SW480 (cell line): ENCODE measurements at regions not wholly inside any gene's neighbourhood (a gene's known extent, or its start where the extent isn't known, plus 50 kb on each side); places are given as distances from the start of the nearest gene placed in this dataset.
"Not testable (repeated sequence)": the region's sequence is repeated elsewhere in the genome, so short reads cannot be mapped to it uniquely, and the experiment has no call there.

ENCODE experiments used
- DNase-seq: peaks from one replicate; pipeline ENCODE4 v3.0.0-alpha.2; 2016; ENCODE audit warnings: low spot score

DNA sequence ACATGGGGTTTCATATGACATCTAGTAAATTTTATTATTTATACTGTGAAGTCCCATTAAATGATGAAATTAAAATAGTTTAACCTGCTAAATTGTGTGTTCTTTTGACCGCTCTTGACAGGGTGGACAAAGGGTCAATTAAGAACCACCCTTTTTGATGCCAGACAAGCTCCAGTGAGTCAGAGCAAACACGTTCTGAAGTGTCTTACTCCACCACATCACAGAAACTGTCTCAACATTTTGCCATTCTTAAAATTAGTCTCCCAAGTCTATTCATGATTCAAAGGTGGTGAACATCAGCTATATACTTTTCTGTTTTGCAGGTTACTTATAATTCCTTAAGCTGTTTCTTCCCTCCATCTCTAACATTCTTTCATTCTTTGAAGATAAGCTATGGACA is 142.1 kb downstream of the SPATA31A6 start:
- DNase-seq, result not testable (repeated sequence)

- DNase-seq, result not testable (repeated sequence)
These were observed 143.0 kb downstream of the SPATA31A6 start for GRCh38 chr9:42326482-42326881.

GRCh38 chr9:42335342-42335741 is 151.9 kb downstream of the SPATA31A6 start:
- not testable (repeated sequence) for DNase-seq

GRCh38 chr9:42335984-42336657 is 152.7 kb downstream of the SPATA31A6 start:
- not testable (repeated sequence) for DNase-seq

- DNase-seq, result not testable (repeated sequence)
These were observed 154.8 kb downstream of the SPATA31A6 start for GRCh38 chr9:42338275-42338674.

DNA sequence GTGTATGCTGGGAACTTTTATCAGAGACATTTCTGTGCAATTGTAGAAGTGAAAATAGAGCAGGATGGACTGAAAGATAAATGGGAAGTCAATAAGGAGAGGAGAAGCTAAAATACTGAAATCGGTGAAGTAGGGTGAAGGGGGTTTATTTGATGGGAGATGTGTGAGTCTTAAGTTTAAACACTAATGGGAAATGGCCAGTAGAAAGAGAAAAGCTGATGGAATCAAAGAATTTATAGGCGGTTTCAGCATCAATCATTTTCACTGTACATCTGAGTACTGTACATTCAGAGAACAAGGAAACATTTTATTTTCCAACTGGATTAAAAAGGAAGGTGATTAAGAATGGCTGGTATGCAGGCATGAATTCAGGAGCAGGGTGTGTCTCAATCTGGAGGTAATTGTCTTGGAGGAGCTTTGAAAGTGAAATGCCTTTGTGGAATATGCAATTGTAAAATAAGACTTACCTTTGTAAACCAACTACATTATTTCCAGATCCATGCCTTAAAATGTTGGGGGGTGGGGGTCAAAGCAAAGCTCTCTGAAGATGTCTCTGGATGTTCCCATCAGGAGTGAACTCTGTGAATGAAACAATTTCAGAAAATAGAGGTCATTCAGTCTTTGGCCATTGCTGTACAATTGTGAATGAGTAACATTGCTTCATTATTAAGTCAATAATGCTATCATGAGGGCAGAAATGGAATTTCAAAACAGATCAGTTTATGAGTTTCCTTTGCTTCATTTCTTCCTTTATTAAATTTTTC is 156.4 kb downstream of the SPATA31A6 start:
- DNase-seq, result not testable (repeated sequence)

- DNase-seq, result not testable (repeated sequence)
These were observed 156.9 kb downstream of the SPATA31A6 start for GRCh38 chr9:42340435-42340723.

DNA sequence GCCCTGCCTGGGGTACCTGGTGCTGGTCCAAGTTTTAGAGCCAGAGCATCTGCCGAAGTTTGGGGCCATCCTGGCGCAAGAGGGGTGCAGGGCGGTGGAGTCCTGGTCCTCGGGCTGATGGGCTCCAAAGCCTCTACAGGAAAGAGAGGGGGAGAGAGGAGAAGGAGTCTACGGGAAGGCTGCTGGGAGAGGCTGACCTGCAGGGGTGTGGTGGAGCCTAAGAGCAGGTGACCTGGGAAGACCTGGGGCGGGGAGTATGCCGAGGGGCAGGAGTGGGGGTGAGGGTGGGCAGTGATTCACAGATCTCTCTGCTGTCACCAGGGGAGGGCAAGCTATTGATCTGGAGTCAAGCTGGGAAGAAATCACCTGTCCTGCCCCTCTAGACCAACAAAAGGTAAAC is 158.4 kb downstream of the SPATA31A6 start:
- not testable (repeated sequence) for DNase-seq

- not testable (repeated sequence) for DNase-seq
These were observed 158.8 kb downstream of the SPATA31A6 start for GRCh38 chr9:42342297-42342696.

GRCh38 chr9:42344508-42344907 is 161.0 kb downstream of the SPATA31A6 start:
- not testable (repeated sequence) for DNase-seq

GRCh38 chr9:42346916-42347315 is 163.5 kb downstream of the SPATA31A6 start:
- not testable (repeated sequence) for DNase-seq

DNA sequence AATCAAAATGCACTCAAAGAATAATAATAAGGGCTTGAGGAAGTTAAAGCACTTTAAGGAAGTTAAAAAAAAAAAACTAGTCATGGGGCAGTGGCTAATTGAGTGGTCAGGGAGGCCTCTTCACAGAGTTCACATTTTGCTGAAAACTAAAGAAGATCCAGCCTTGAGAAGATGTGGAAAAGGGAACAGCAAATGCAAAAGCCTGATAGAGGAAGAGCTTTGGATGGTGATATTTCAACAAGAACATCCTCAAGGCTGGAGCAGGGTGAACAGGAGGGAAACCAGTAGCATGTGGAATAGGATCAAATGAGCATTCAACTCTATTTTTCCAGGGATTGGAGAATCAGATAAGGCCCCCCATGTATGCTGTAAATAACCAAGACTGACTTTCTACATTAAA is 165.7 kb downstream of the SPATA31A6 start:
- DNase-seq, result not testable (repeated sequence)

GRCh38 chr9:42350412-42350811 is 167.0 kb downstream of the SPATA31A6 start:
- DNase-seq, result not testable (repeated sequence)

DNA sequence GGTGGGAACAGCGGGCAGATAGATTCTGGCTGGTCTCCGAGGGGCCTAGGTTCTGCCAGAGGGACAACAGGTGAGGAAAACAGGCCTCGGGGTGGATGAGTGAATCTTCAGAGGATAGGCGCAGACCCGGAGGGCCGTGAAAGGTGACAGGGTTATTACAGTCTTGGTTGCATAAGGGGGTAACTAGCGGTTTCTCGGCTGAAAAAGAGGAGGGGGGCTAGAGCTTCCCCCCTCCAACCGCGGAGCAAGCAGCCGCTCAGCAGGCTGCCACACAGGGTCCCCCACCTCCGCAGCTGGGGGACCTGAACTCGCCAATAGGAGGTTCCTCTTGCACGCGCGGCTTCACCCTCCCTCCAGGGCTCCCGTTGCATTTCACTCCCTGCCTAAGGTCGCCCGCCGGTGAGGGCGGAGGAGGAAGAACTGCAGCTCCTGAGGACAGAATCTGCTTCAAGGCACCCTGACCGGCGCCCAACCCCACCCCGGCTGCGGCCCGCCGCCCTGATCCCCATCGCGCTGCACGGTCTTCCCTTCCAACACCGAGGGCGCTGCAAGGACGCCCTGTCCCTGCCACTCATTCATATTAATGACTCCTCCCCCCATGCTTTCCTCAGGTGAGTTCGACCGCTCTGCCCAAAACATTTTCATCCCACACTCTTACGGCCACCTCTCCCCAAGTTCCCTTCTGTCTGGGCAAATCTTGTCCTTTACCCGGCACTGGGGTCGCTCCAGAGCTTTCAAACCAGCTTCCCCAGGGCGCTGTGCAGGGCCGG is 174.3 kb downstream of the SPATA31A6 start:
- not testable (repeated sequence) for DNase-seq

GRCh38 chr9:42358626-42359247 is 175.3 kb downstream of the SPATA31A6 start:
- DNase-seq, result not testable (repeated sequence)

GRCh38 chr9:42364410-42365243 is 181.2 kb downstream of the SPATA31A6 start:
- not testable (repeated sequence) for DNase-seq

- not testable (repeated sequence) for DNase-seq
These were observed 181.9 kb downstream of the SPATA31A6 start for GRCh38 chr9:42365244-42365945.

GRCh38 chr9:42368279-42368881 is 184.9 kb downstream of the SPATA31A6 start:
- not testable (repeated sequence) for DNase-seq

DNA sequence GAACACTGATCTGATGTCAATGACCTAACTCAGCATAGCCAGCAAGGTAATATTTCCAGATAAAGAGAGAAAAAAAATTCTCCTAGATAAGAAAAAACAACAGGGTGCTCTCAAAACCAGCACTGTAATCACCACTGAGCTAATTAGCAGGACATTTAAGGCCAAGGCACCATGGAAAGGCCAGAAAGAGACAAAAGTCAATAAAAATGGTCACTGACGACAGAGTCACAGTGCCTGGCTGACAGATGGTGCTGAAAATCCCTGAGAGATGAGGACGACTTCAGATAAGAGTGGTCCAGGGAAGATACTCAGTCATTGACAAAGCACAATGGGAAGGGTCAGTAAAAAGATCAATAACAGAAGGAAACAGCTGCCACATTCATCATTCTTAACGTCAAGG is 186.7 kb downstream of the SPATA31A6 start:
- not testable (repeated sequence) for DNase-seq

GRCh38 chr9:42371417-42371816 is 188.0 kb downstream of the SPATA31A6 start:
- not testable (repeated sequence) for DNase-seq
